ENCODE measurements at regions not wholly inside any gene's neighbourhood (a gene's known extent, or its start where the extent isn't known, plus 50 kb on each side); places are given as distances from the start of the nearest gene placed in this dataset.

- no peak overlapping the region for H3K4me3 ChIP-seq (ENCODE audit: low read depth, low read length)
- TF ChIP-seq CTCF (IDR thresholded peaks at IDR 0.05; ENCODE audit: insufficient read depth, low read length, missing control alignments): no peak
- no peak for DNase-seq (ENCODE audit: low read depth, low spot score)
- ChIA-PET POLR2A (no interaction called here), CTCF (no interaction called here)
These were observed 421.1 kb downstream of the KLF5 start for GRCh38 chr13:73479856-73480255.

- POLR2A ChIA-PET: no interaction called here
- TF ChIP-seq CTCF (IDR thresholded peaks at IDR 0.05; ENCODE audit: insufficient read depth, low read length, missing control alignments): no peak
- H3K4me3 ChIP-seq (ENCODE audit: low read depth, low read length): no peak overlapping the region
- CTCF ChIA-PET: no interaction called here
- DNase-seq (ENCODE audit: low read depth, low spot score): no peak
These were observed 420.5 kb downstream of the KLF5 start for GRCh38 chr13:73479351-73479750.

GRCh38 chr13:73477441-73477840, 418.6 kb downstream of the KLF5 start:
- no peak overlapping the region for H3K4me3 ChIP-seq (ENCODE audit: low read depth, low read length)
- POLR2A ChIA-PET: no interaction called here
- DNase-seq (ENCODE audit: low read depth, low spot score): no peak
- CTCF ChIA-PET: interaction anchor here (1.3 kb wide), 1 partner anchor 10 kb away, joined by 3 read pairs; no protein-coding TSS in a partner anchor
- TF ChIP-seq CTCF (IDR thresholded peaks at IDR 0.05; ENCODE audit: insufficient read depth, low read length, missing control alignments): no peak

GRCh38 chr13:73473016-73473415, 414.2 kb downstream of the KLF5 start:
- CTCF ChIA-PET: no interaction called here
- no peak for DNase-seq (ENCODE audit: low read depth, low spot score)
- POLR2A ChIA-PET: no interaction called here
- TF ChIP-seq CTCF (IDR thresholded peaks at IDR 0.05; ENCODE audit: insufficient read depth, low read length, missing control alignments): no peak
- no peak overlapping the region for H3K4me3 ChIP-seq (ENCODE audit: low read depth, low read length)

- POLR2A ChIA-PET: no interaction called here
- no peak for DNase-seq (ENCODE audit: low read depth, low spot score)
- CTCF ChIA-PET: interaction anchor here (1.3 to 1.6 kb wide), 2 partner anchors 10 to 13 kb away, joined by 3 read pairs; no protein-coding TSS in a partner anchor
- TF ChIP-seq CTCF (IDR thresholded peaks at IDR 0.05; ENCODE audit: insufficient read depth, low read length, missing control alignments): no peak
- H3K4me3 ChIP-seq (ENCODE audit: low read depth, low read length): no peak overlapping the region
These were observed 408.3 kb downstream of the KLF5 start for GRCh38 chr13:73467125-73467524.

- POLR2A ChIA-PET: no interaction called here
- DNase-seq (ENCODE audit: low read depth, low spot score): no peak
- CTCF ChIA-PET: interaction anchor here (1.3 to 1.6 kb wide), 2 partner anchors 10 to 14 kb away, joined by 3 read pairs; no protein-coding TSS in a partner anchor
- no peak for TF ChIP-seq CTCF (IDR thresholded peaks at IDR 0.05; ENCODE audit: insufficient read depth, low read length, missing control alignments)
- no peak overlapping the region for H3K4me3 ChIP-seq (ENCODE audit: low read depth, low read length)
These were observed 407.8 kb downstream of the KLF5 start for GRCh38 chr13:73466561-73466960.
